Fibroblast of the aortic adventitia (primary cell): ENCODE measurements at regions not wholly inside any gene's neighbourhood (a gene's known extent, or its start where the extent isn't known, plus 50 kb on each side); places are given as distances from the start of the nearest gene placed in this dataset.

Experiments used
- DNase-seq: peaks from one replicate; pipeline ENCODE4 v3.0.0-alpha.2; 2010; ENCODE audit warnings: low read depth
- H3K4me3 ChIP-seq: 2 replicates; pipeline ENCODE4 v1.5.1; 2011; ENCODE audit warnings: low read depth, mild to moderate bottlenecking, control low read depth, low read length, moderate library complexity
- CTCF ChIP-seq: IDR thresholded peaks from 2 replicates; pipeline ENCODE4 v1.5.1; 2011; ENCODE audit warnings: mild to moderate bottlenecking, low read length, control low read depth, inconsistent platforms; ENCODE audit not compliant: insufficient read depth

- no peak for DNase-seq
- no peak for TF ChIP-seq CTCF
- no peak overlapping the region for H3K4me3 ChIP-seq
Measured at GRCh38 chr5:104763216-104763615, 1200.6 kb upstream of the NUDT12 start.

GRCh38 chr5:104757915-104758314, 1195.3 kb upstream of the NUDT12 start:
- no peak for TF ChIP-seq CTCF
- DNase-seq = no peak
- no peak overlapping the region for H3K4me3 ChIP-seq

- TF ChIP-seq CTCF = no peak
Measured at GRCh38 chr5:104755806-104756205, 1193.2 kb upstream of the NUDT12 start.

GRCh38 chr5:104754311-104754995, 1191.9 kb upstream of the NUDT12 start:
- no peak for TF ChIP-seq CTCF
- DNase-seq = no peak
- H3K4me3 ChIP-seq = no peak overlapping the region

More at GRCh38 chr5:104755806-104756205, 1193.2 kb upstream of the NUDT12 start:
- DNase-seq = no peak
- no peak overlapping the region for H3K4me3 ChIP-seq

GRCh38 chr5:104751969-104752368, 1189.4 kb upstream of the NUDT12 start:
- TF ChIP-seq CTCF = no peak
- H3K4me3 ChIP-seq = no peak overlapping the region
- DNase-seq = no peak

GRCh38 chr5:104739905-104740304, 1177.3 kb upstream of the NUDT12 start:
- DNase-seq = no peak
- no peak for TF ChIP-seq CTCF

GRCh38 chr5:104739503-104739902, 1176.9 kb upstream of the NUDT12 start:
- no peak for DNase-seq
- no peak overlapping the region for H3K4me3 ChIP-seq
- no peak for TF ChIP-seq CTCF

More at GRCh38 chr5:104739905-104740304, 1177.3 kb upstream of the NUDT12 start:
- no peak overlapping the region for H3K4me3 ChIP-seq
